SK-N-SH (cell line): ENCODE measurements at regions not wholly inside any gene's neighbourhood (a gene's known extent, or its start where the extent isn't known, plus 50 kb on each side); places are given as distances from the start of the nearest gene placed in this dataset.

Experiments used
- CTCF ChIA-PET: fragments of 300-600, 350-600 bp; formaldehyde crosslinking; extraction: SDS; loops from one replicate; lab custom pipeline; 2021; lab: Yijun Ruan, JAX
- POLR2A ChIA-PET: fragments of 350-600 bp; sonication (Branson Sonifier 250); formaldehyde crosslinking; extraction: SDS; loops from one replicate; lab custom pipeline; 2020; ENCODE audit warnings: antibody characterized with exemption, inconsistent platforms; lab: Yijun Ruan, JAX
- DNase-seq: peaks from one replicate; pipeline ENCODE4 v3.0.0; 2012
- H2AFZ ChIP-seq: fragments of 200-600 bp; sonication (generic); 2 replicates; pipeline ENCODE4 v1.8.1; 2016; ENCODE audit warnings: antibody characterized with exemption, mild to moderate bottlenecking, low read depth
- H3F3A ChIP-seq: fragments of 200-600 bp; sonication (generic); replicated peaks from 2 replicates; pipeline ENCODE3; 2016; ENCODE audit warnings: antibody characterized with exemption, mild to moderate bottlenecking; ENCODE audit not compliant: insufficient read depth
- H3K27ac ChIP-seq, 2 experiments: fragments of 200-500 bp in 1 of 2; fragments of 200-600 bp in 1 of 2; sonication (Bioruptor generic) in 1 of 2; sonication (generic), shearing (Covaris generic) in 1 of 2; 2 replicates each; pipeline versions ENCODE4 v1.5.1 to v1.6.1; 2014 to 2016; ENCODE audit warnings: low read depth in 2 of 2, inconsistent platforms in 1 of 2, low read length in 1 of 2, mild to moderate bottlenecking in 1 of 2, mixed read lengths in 1 of 2
- H3K27me3 ChIP-seq: fragments of 200-600 bp; sonication (generic), shearing (Covaris generic); 2 replicates; pipeline ENCODE4 v1.6.1; 2016; ENCODE audit warnings: mixed run types; ENCODE audit not compliant: insufficient read depth
- H3K36me3 ChIP-seq, 2 experiments: fragments of 200-500 bp in 1 of 2; fragments of 200-600 bp in 1 of 2; sonication (Bioruptor generic) in 1 of 2; sonication (generic) in 1 of 2; replicated peaks in 1 of 2; 2 replicates each; pipeline versions ENCODE3 to v1.5.1; 2014 to 2016; ENCODE audit warnings: low read length in 1 of 2, mild to moderate bottlenecking in 1 of 2; ENCODE audit not compliant: insufficient read depth in 2 of 2, control insufficient read depth in 1 of 2
- H3K4me1 ChIP-seq, 2 experiments: fragments of 200-500 bp in 1 of 2; fragments of 200-600 bp in 1 of 2; sonication (Bioruptor generic) in 1 of 2; sonication (generic), shearing (Covaris generic) in 1 of 2; 2 replicates each; pipeline versions ENCODE4 v1.5.1 to v1.6.1; 2014 to 2016; ENCODE audit warnings: low read depth in 1 of 2, low read length in 1 of 2, mixed run types in 1 of 2; ENCODE audit not compliant: insufficient read depth in 2 of 2, control insufficient read depth in 1 of 2
- H3K4me2 ChIP-seq: fragments of 200-600 bp; sonication (generic), shearing (Covaris generic); 2 replicates; pipeline ENCODE4 v1.6.1; 2017; ENCODE audit warnings: mixed run types
- H3K4me3 ChIP-seq, 2 experiments: fragments of 200-500 bp in 1 of 2; fragments of 200-600 bp in 1 of 2; sonication (Bioruptor generic) in 1 of 2; sonication (generic), shearing (Covaris generic) in 1 of 2; 2 replicates each; pipeline versions ENCODE4 v1.5.1 to v1.8.1; 2014 to 2016; ENCODE audit warnings: low read depth in 2 of 2, inconsistent platforms in 1 of 2, low read length in 1 of 2, mild to moderate bottlenecking in 1 of 2, mixed read lengths in 1 of 2, moderate library complexity in 1 of 2
- H3K79me2 ChIP-seq: fragments of 200-600 bp; sonication (generic); 2 replicates; pipeline ENCODE4 v1.8.1; 2017; ENCODE audit warnings: mild to moderate bottlenecking; ENCODE audit not compliant: insufficient read depth
- H3K9ac ChIP-seq: fragments of 200-600 bp; sonication (generic); 2 replicates; pipeline ENCODE4 v1.6.1; 2017; ENCODE audit warnings: mixed run types
- H3K9me2 ChIP-seq: fragments of 200-600 bp; sonication (generic); 2 replicates; pipeline ENCODE4 v1.6.1; 2017; ENCODE audit warnings: mixed run types
- H3K9me3 ChIP-seq: fragments of 200-600 bp; sonication (generic); 2 replicates; pipeline ENCODE4 v1.6.1; 2017; ENCODE audit warnings: mixed run types, mild to moderate bottlenecking, moderate library complexity
- H4K20me1 ChIP-seq: fragments of 200-600 bp; sonication (generic); 2 replicates; pipeline ENCODE4 v1.6.1; 2017; ENCODE audit warnings: mild to moderate bottlenecking, mixed run types; ENCODE audit not compliant: insufficient read depth
- CTCF ChIP-seq: fragments of 200-600 bp; sonication (generic); IDR thresholded peaks from 2 replicates; pipeline ENCODE4 v1.6.1; 2017; ENCODE audit warnings: antibody characterized with exemption, mild to moderate bottlenecking, moderate library complexity
- ELF1 ChIP-seq: IDR thresholded peaks from 2 replicates; pipeline ENCODE4 v1.4.0; 2012
- EP300 ChIP-seq, 2 experiments: IDR thresholded peaks; 2 replicates each; pipeline versions ENCODE4 v1.4.0 to v1.6.1; 2012; ENCODE audit warnings: borderline replicate concordance in 1 of 2, low read depth in 1 of 2, low read length in 1 of 2
- EZH2phosphoT487 ChIP-seq: fragments of 200-600 bp; sonication (generic); IDR thresholded peaks from 2 replicates; pipeline ENCODE4 v1.6.1; 2017; ENCODE audit warnings: low read depth, mixed run types, mild to moderate bottlenecking, antibody characterized with exemption, moderate library complexity, borderline replicate concordance
- FOXJ3 ChIP-seq: sonication (generic); formaldehyde crosslinking; IDR thresholded peaks from 2 replicates; pipeline ENCODE4 v1.5.1; 2020; ENCODE audit warnings: mild to moderate bottlenecking, missing genetic modification reagents
- GATA2 ChIP-seq: sonication (generic); formaldehyde crosslinking; IDR thresholded peaks from 2 replicates; pipeline ENCODE4 v1.5.0; 2020; ENCODE audit warnings: mild to moderate bottlenecking, missing genetic modification reagents
- JUND ChIP-seq: IDR thresholded peaks from 2 replicates; pipeline ENCODE4 v1.4.0; 2012
- MXI1 ChIP-seq: IDR thresholded peaks from 2 replicates; pipeline ENCODE4 v1.6.1; 2012; ENCODE audit warnings: mild to moderate bottlenecking, low read depth, low read length, improper control_type of control experiment
- NFIC ChIP-seq: IDR thresholded peaks from 2 replicates; pipeline ENCODE4 v1.4.0; 2012; ENCODE audit warnings: borderline replicate concordance
- POLR2AphosphoS5 ChIP-seq: IDR thresholded peaks from 2 replicates; pipeline ENCODE4 v1.6.1; 2012; ENCODE audit warnings: low read depth, low read length
- RCOR1 ChIP-seq: fragments of 150-350 bp; IDR thresholded peaks from 2 replicates; pipeline ENCODE4 v1.6.1; 2017; ENCODE audit warnings: antibody characterized with exemption, low read length
- REST ChIP-seq: IDR thresholded peaks from 2 replicates; pipeline ENCODE4 v1.6.1; 2012; ENCODE audit warnings: mild to moderate bottlenecking, low read depth, low read length, moderate library complexity
- SMC3 ChIP-seq: IDR thresholded peaks from 2 replicates; pipeline ENCODE4 v1.6.1; 2012; ENCODE audit warnings: low read depth, low read length, improper control_type of control experiment
- TCF12 ChIP-seq: IDR thresholded peaks from 2 replicates; pipeline ENCODE4 v1.4.0; 2012
- TEAD4 ChIP-seq: IDR thresholded peaks from 2 replicates; pipeline ENCODE4 v1.4.0; 2012; ENCODE audit warnings: mild to moderate bottlenecking, borderline replicate concordance; ENCODE audit not compliant: insufficient read depth
- USF1 ChIP-seq: IDR thresholded peaks from 2 replicates; pipeline ENCODE4 v1.4.0; 2012; ENCODE audit warnings: low read depth, borderline replicate concordance
- YY1 ChIP-seq: IDR thresholded peaks from 2 replicates; pipeline ENCODE4 v1.4.0; 2012; ENCODE audit warnings: low read depth, mild to moderate bottlenecking

- ChIA-PET POLR2A (no interaction called here), CTCF (no interaction called here)
- H3K9me2 ChIP-seq: no peaks in the 10 kb centered on the region
- no peak overlapping the region for H3K9ac ChIP-seq
- TF ChIP-seq POLR2AphosphoS5: no peak
- no peak for TF ChIP-seq TCF12
- TF ChIP-seq YY1: no peak
- no peak for TF ChIP-seq REST
- TF ChIP-seq EP300 (IDR thresholded peaks at IDR 0.05; ENCODE audit: borderline replicate concordance in 1 of 2, low read depth in 1 of 2, low read length in 1 of 2): no peak
- TF ChIP-seq ELF1: no peak
- no peak for TF ChIP-seq USF1
- no peak for TF ChIP-seq JUND
- no peak for TF ChIP-seq EZH2phosphoT487
- TF ChIP-seq FOXJ3 (CRISPR knock-in tag): no peak
- no peak for TF ChIP-seq NFIC
- no peak for TF ChIP-seq RCOR1
- no peak for TF ChIP-seq SMC3
- TF ChIP-seq CTCF: no peak
- no peak for TF ChIP-seq MXI1
- TF ChIP-seq TEAD4: no peak
- no peak for TF ChIP-seq GATA2
- no peaks in the 10 kb centered on the region; a peak in 1 of 4 replicates for H3K4me1 ChIP-seq
- no peaks in the 10 kb centered on the region for H3K27me3 ChIP-seq
- H3K79me2 ChIP-seq: no peaks in the 10 kb centered on the region
- no peak overlapping the region for H3K27ac ChIP-seq
- no peak overlapping the region for H3K4me2 ChIP-seq
- no peaks in the 10 kb centered on the region for H3K36me3 ChIP-seq
- H3K9me3 ChIP-seq: no peaks in the 10 kb centered on the region
- H3F3A ChIP-seq: no peaks in the 10 kb centered on the region
- DNase-seq: no peak
- H2AFZ ChIP-seq: no peak overlapping the region
- H4K20me1 ChIP-seq: no peaks in the 10 kb centered on the region
- no peak overlapping the region for H3K4me3 ChIP-seq
Observed at GRCh38 chr2:125747165-125747425, 908.9 kb upstream of the GYPC start.
